ENCODE measurements at regions not wholly inside any gene's neighbourhood (a gene's known extent, or its start where the extent isn't known, plus 50 kb on each side); places are given as distances from the start of the nearest gene placed in this dataset.

DNA sequence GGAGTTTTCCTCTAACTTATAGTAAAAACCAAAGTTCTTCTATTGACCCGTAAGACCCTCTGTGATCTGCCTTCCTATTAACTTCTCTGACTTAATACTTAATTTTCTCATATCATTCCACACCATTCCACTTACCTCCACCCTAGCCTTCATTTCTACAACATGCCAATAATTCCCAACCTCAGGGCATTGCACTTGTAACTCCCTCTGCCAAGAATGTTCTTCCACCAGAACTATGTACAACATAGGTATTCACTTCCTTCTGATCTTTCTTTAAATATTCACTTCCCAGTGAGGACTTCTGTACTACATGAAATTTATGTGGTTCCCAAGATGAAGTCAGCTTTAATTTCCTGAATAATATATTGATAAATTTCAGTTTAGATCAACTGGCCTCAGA lies 531.7 kb downstream of the LRFN5 start:
- Histone ChIP-seq H3K36me3 (no peaks in the 10 kb centered on the region), H3K9me3 (replicated peaks in 1 of 11) (no peaks in the 10 kb centered on the region), H3K4me3 (no peak overlapping the region), H3K4me2 (no peak overlapping the region), H3K27me3 (no peaks in the 10 kb centered on the region), H3K4me1 (peaks cover 0 to 9% (median 0%) of the 10 kb centered on the region in 10 experiments; a peak in 2 of 20 replicates), H3K9ac (no peak overlapping the region), H3K27ac (no peak overlapping the region), H4K20me1 (no peaks in the 10 kb centered on the region)
- TF ChIP-seq Cebpa-rat (IDR thresholded peaks at IDR 0.05): no peak

DNA sequence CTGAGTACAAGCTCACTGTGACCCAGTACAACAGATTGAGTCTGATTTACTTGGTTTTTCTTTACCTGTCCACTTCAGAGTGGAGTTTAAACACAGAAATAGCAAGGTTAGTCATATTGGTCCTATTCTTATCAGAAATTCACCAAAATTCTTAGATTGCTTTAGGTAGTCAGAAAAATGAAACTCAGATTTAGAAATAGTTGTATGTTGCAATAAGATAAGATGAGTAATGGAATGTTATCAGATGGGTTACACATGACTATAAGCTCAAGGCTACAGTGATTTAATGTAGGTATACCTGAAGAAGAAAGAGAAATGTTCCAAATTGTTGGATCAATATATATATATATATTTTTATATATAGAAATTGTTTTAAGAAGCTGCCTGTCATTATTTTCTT lies 524.1 kb downstream of the LRFN5 start:
- H3K4me2 ChIP-seq: no peak overlapping the region
- H3K27me3 ChIP-seq: no peaks in the 10 kb centered on the region
- H3K4me1 ChIP-seq: no peaks in the 10 kb centered on the region
- no peaks in the 10 kb centered on the region for H4K20me1 ChIP-seq
- no peaks in the 10 kb centered on the region; a peak in 1 of 22 replicates for H3K9me3 ChIP-seq (replicated peaks in 1 of 11)
- no peak overlapping the region for H3K9ac ChIP-seq
- H3K36me3 ChIP-seq: no peaks in the 10 kb centered on the region
- H3K4me3 ChIP-seq: no peak overlapping the region
- TF ChIP-seq Cebpa-rat (IDR thresholded peaks at IDR 0.05): no peak
- no peak overlapping the region for H3K27ac ChIP-seq

DNA sequence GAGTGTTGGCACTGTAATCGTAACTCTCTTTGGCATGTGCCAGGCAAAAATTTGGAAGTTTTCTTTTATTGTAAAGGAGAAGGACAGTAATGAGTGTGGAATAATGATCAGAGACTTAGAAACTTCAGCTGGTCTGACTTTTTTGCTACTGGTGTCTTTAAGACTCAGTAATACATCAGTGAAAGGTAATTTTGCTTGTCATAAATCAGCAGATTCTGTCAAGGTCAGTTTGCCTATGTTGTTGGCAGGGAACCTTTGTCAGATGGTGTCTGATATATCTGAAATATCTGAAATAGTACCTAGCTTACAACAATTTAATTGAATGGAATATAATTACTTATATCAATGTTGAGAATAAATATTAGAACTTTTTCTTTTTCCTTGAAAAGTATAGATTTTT lies 516.9 kb downstream of the LRFN5 start:
- Histone ChIP-seq H3K36me3 (no peaks in the 10 kb centered on the region), H3K4me2 (no peak overlapping the region), H4K20me1 (no peaks in the 10 kb centered on the region), H3K4me1 (no peaks in the 10 kb centered on the region), H3K27ac (no peak overlapping the region), H3K4me3 (no peak overlapping the region), H3K27me3 (no peaks in the 10 kb centered on the region), H3K9me3 (replicated peaks in 1 of 11) (no peaks in the 10 kb centered on the region), H3K9ac (no peak overlapping the region)
- TF ChIP-seq Cebpa-rat (IDR thresholded peaks at IDR 0.05): no peak

DNA sequence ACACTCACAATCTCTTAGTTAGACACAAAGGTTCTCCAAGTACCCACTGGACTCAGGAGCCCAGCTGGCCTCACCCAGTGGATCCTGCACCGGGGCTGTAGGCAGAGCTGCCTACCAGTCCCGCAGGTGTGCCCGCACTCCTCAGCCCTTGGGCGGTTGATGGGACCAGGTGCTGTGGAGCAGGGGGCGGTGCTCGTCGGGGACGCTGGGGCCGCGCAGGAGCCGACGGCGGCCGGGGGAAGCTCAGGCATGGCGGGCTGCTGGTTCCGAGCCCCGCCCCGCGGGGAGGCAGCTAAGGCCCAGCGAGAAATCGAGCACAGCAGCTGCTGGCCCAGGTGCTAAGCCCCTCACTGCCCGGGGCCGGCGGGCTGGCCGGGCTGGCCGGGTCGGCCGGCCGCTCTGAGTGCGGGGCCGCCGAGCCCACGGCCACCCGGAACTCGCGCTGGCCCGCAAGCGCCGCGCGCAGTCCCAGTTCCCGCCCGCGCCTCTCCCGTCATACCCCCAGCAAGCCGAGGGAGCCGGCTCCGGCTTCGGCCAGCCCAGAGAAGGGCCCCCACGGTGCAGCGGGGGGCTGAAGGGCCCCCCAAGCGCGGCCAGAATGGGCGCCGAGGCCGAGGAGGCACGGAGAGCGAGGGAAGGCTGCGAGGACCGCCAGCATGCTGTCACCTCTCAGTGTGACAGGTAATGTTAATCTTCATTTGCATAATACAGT lies 506.8 kb downstream of the LRFN5 start:
- no peak for TF ChIP-seq Cebpa-rat (IDR thresholded peaks at IDR 0.05)
- no peak overlapping the region for H3K4me3 ChIP-seq
- H3K4me1 ChIP-seq: no peaks in the 10 kb centered on the region
- no peaks in the 10 kb centered on the region for H3K36me3 ChIP-seq
- H3K9ac ChIP-seq: no peak overlapping the region
- no peaks in the 10 kb centered on the region for H4K20me1 ChIP-seq
- no peak overlapping the region for H3K27ac ChIP-seq
- no peak overlapping the region for H3K4me2 ChIP-seq
- no peaks in the 10 kb centered on the region for H3K27me3 ChIP-seq
- peaks cover 28 to 38% (median 34%) of the 10 kb centered on the region in 11 experiments for H3K9me3 ChIP-seq (replicated peaks in 1 of 11)

DNA sequence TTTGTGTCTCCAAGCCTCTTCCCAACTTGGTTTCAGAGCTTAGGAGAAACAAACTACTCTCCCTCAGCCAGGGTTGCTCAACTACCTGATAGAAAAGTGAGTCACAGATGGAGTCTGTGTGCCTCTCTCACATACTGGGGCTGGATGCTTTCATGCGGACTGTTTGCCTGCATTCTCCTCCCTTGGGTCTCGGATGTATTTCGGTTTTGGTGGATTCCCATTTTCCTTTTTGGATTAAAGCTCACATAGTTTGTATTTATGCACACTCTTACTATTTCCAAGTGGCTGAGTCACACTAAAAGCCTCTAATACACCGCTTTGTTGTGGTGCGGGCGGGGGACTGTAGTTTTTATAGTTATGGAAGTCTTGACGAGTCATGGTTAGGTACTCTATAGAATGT lies 505.4 kb downstream of the LRFN5 start:
- H3K4me3 ChIP-seq: no peak overlapping the region
- H3K9me3 ChIP-seq (replicated peaks in 1 of 11): peaks cover 28 to 38% (median 34%) of the 10 kb centered on the region in 11 experiments
- no peaks in the 10 kb centered on the region for H3K27me3 ChIP-seq
- H3K36me3 ChIP-seq: no peaks in the 10 kb centered on the region
- H3K4me1 ChIP-seq: no peaks in the 10 kb centered on the region
- no peaks in the 10 kb centered on the region for H4K20me1 ChIP-seq
- H3K9ac ChIP-seq: no peak overlapping the region
- TF ChIP-seq Cebpa-rat (IDR thresholded peaks at IDR 0.05): no peak
- no peak overlapping the region for H3K4me2 ChIP-seq
- no peak overlapping the region for H3K27ac ChIP-seq

DNA sequence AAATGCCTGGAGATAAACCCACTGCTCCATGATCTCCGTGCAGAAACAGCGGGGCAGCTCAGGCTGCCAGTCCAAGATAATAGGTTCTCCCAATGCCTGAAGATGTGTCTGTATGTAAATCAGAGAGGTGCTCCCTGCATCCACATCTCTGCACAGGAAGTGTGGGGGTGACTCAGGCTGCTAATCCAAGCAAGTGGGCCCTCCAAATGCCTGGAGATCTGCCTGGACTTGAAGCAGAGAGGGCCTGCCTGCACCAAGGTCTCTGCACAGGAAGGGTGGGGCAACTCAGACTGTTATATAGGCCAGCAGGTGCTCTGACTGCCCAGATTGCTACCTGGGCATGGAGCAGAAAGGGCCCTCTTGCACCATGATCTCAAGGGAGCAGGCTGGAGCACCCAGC lies 504.7 kb downstream of the LRFN5 start:
- Histone ChIP-seq H3K4me2 (no peak overlapping the region), H3K4me3 (no peak overlapping the region), H3K4me1 (no peaks in the 10 kb centered on the region), H4K20me1 (no peaks in the 10 kb centered on the region), H3K9ac (no peak overlapping the region), H3K27me3 (no peaks in the 10 kb centered on the region), H3K27ac (no peak overlapping the region), H3K36me3 (no peaks in the 10 kb centered on the region), H3K9me3 (replicated peaks in 1 of 11) (peaks cover 28 to 38% (median 34%) of the 10 kb centered on the region in 11 experiments)
- no peak for TF ChIP-seq Cebpa-rat (IDR thresholded peaks at IDR 0.05)

DNA sequence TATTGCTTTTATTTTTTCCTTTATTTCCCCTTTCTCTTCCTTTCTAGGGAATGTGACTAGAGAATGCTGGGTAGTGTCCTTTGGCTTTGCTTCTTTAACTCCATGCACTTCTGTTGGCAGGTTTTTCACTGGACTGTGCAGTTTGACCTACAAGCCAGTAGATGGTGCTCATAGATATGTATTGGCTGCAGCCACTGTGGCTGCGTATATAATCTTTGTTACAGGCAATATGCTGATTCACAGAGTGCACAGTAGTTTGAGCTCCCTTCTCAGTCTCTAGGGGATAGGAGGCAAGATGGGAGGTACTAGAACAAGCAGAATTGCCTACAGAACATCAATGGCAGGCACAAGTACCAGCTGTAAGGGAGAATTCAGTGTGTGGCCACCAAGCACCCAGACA lies 503.5 kb downstream of the LRFN5 start:
- H3K27me3 ChIP-seq: no peaks in the 10 kb centered on the region
- H3K9ac ChIP-seq: no peak overlapping the region
- H3K27ac ChIP-seq: no peak overlapping the region
- no peak for TF ChIP-seq Cebpa-rat (IDR thresholded peaks at IDR 0.05)
- H4K20me1 ChIP-seq: no peaks in the 10 kb centered on the region
- peaks cover 28 to 38% (median 34%) of the 10 kb centered on the region in 11 experiments for H3K9me3 ChIP-seq (replicated peaks in 1 of 11)
- H3K36me3 ChIP-seq: no peaks in the 10 kb centered on the region
- no peaks in the 10 kb centered on the region for H3K4me1 ChIP-seq
- no peak overlapping the region for H3K4me3 ChIP-seq
- no peak overlapping the region for H3K4me2 ChIP-seq

DNA sequence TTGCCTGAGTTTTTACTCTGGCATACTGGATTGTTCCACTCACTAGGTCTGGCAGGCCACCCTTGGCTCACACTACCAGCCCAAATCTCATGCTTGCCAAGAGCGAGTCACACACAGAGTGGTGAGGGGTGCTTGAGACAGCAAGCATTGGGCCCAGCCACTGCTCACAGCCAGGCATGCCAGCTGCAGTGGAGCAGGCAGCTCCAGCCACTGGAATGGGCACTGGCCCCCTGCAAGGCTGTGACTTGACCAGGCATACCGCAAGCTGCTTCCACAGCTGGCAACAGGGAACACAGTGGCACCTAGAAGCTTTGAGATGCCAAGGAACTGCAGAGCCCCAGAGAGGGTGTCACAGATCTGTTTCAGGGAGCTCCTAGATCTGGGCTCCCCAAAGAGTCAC lies 488.5 kb downstream of the LRFN5 start:
- H3K4me2 ChIP-seq: no peak overlapping the region
- TF ChIP-seq Cebpa-rat (IDR thresholded peaks at IDR 0.05): no peak
- H4K20me1 ChIP-seq: no peaks in the 10 kb centered on the region
- no peaks in the 10 kb centered on the region for H3K4me1 ChIP-seq
- no peaks in the 10 kb centered on the region for H3K27me3 ChIP-seq
- H3K9ac ChIP-seq: no peak overlapping the region
- H3K4me3 ChIP-seq: no peak overlapping the region
- no peaks in the 10 kb centered on the region for H3K36me3 ChIP-seq
- H3K27ac ChIP-seq: no peak overlapping the region
- peaks cover 0 to 15% (median 4%) of the 10 kb centered on the region in 11 experiments; a peak in 6 of 22 replicates for H3K9me3 ChIP-seq (replicated peaks in 1 of 11)

DNA sequence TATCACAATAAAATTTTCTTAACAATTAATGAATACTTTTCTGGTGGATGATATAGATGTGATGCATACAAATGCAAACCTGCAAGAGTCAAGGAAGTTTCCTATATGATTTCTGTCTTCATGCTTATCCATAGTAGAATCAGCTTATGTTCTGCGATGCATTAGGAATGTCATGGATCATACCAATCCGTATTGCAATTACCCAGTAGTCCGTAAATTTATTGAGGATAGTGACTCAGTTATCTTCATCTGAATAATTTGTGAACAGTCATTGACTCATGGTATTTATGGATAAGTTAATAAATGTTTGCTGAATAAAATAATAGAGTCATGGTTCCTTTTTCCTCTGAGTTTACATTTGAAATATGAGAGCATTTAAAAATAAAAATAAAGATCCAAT lies 483.4 kb downstream of the LRFN5 start:
- peaks cover 0 to 6% (median 0%) of the 10 kb centered on the region in 11 experiments; a peak in 3 of 22 replicates for H3K9me3 ChIP-seq (replicated peaks in 1 of 11)
- no peaks in the 10 kb centered on the region for H3K36me3 ChIP-seq
- TF ChIP-seq Cebpa-rat (IDR thresholded peaks at IDR 0.05): no peak
- no peak overlapping the region for H3K27ac ChIP-seq
- no peak overlapping the region for H3K4me2 ChIP-seq
- no peak overlapping the region for H3K9ac ChIP-seq
- H3K27me3 ChIP-seq: no peaks in the 10 kb centered on the region
- no peaks in the 10 kb centered on the region for H3K4me1 ChIP-seq
- no peak overlapping the region for H3K4me3 ChIP-seq
- no peaks in the 10 kb centered on the region for H4K20me1 ChIP-seq

DNA sequence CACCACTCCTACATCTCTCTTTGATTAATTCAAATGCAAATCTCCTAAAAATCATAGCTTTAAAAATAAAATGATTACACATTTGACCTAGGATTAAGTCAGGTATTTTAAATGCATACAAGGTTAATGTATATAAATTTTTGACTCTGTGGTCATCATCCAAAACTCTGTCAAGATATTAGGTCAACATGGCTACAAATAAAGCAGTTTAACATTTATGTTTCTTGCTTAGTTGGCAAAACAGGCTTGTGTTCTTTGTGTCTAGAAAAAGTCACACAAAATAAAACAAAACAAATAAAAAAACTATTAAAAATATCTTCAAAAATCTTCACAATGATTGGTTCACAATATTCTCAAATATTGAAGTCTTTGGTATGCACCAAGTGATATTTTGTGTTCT lies 473.2 kb downstream of the LRFN5 start:
- TF ChIP-seq Cebpa-rat (IDR thresholded peaks at IDR 0.05): no peak
- Histone ChIP-seq H3K27ac (no peak overlapping the region), H3K4me2 (no peak overlapping the region)

More for the DNA sequence above, 473.2 kb downstream of the LRFN5 start:
- Histone ChIP-seq H3K36me3 (no peaks in the 10 kb centered on the region), H3K27me3 (no peaks in the 10 kb centered on the region), H4K20me1 (no peaks in the 10 kb centered on the region), H3K4me3 (no peak overlapping the region), H3K4me1 (no peaks in the 10 kb centered on the region), H3K9ac (no peak overlapping the region), H3K9me3 (replicated peaks in 1 of 11) (no peaks in the 10 kb centered on the region)
